Tibial nerve (tissue), 4 donors: ENCODE measurements at regions not wholly inside any gene's neighbourhood (a gene's known extent, or its start where the extent isn't known, plus 50 kb on each side); places are given as distances from the start of the nearest gene placed in this dataset.

Experiments used
- DNase-seq, 2 donors: peaks; one replicate each; pipeline ENCODE4 v3.0.0-alpha.2; 2019; ENCODE audit warnings: low spot score in 2 of 2
- H3K27ac ChIP-seq, 4 donors: fragments of 200-600 bp; sonication (generic) in 3 of 4; one replicate each; pipeline ENCODE4 v1.5.1; 2017 to 2019; ENCODE audit warnings: mild to moderate bottlenecking in 1 of 4
- H3K27me3 ChIP-seq, 2 donors: fragments of 200-600 bp; sonication (generic) in 1 of 2; one replicate each; pipeline versions ENCODE4 v1.5.1 to v1.6.0; 2017 to 2019
- H3K36me3 ChIP-seq, 3 donors: fragments of 200-600 bp; sonication (generic); one replicate each; pipeline ENCODE4 v1.5.1; 2018 to 2019
- H3K4me1 ChIP-seq, 4 donors: fragments of 200-600 bp; sonication (generic) in 3 of 4; one replicate each; pipeline ENCODE4 v1.5.1; 2017 to 2019
- H3K4me3 ChIP-seq, 4 donors: fragments of 200-600 bp; sonication (generic) in 3 of 4; one replicate each; pipeline ENCODE4 v1.5.1; 2017 to 2019; ENCODE audit warnings: mild to moderate bottlenecking in 1 of 4, moderate library complexity in 1 of 4
- H3K9me3 ChIP-seq, 4 donors: fragments of 200-600 bp; sonication (generic) in 3 of 4; one replicate each; pipeline ENCODE4 v1.5.1; 2017 to 2019
- CTCF ChIP-seq, 5 experiments: fragments of 200-600 bp in 3 of 5; fragments of 450-650 bp in 2 of 5; sonication (generic) in 3 of 5; IDR thresholded peaks; one replicate each; pipeline ENCODE4 v1.5.1; 2016 to 2019; ENCODE audit warnings: antibody characterized with exemption in 5 of 5, mild to moderate bottlenecking in 3 of 5, moderate library complexity in 2 of 5
- EP300 ChIP-seq, 2 donors: sonication (generic); formaldehyde crosslinking; IDR thresholded peaks; one replicate each; pipeline ENCODE4 v1.6.1; 2017; ENCODE audit warnings: antibody characterized with exemption in 2 of 2, mild to moderate bottlenecking in 1 of 2
- POLR2A ChIP-seq, 2 donors: fragments of 450-650 bp; IDR thresholded peaks; one replicate each; pipeline ENCODE4 v1.6.1; 2017; ENCODE audit warnings: antibody characterized with exemption in 2 of 2, mild to moderate bottlenecking in 2 of 2, moderate library complexity in 2 of 2
- WGBS, 2 donors: methylation state at CpG; one replicate each; pipeline ENCODE4 v1.1.5; 2018; 5-methylcytosine and 5-hydroxymethylcytosine counted together

GRCh38 chr5:31049461-31049860, 144.0 kb upstream of the CDH6 start:
- WGBS, 2 donors = 68 to 81% methylated on average over 3 of the region's 3 CpGs
- Histone ChIP-seq H3K27me3 (no peaks in the 10 kb centered on the region), H3K4me3 (no peak overlapping the region), H3K36me3 (no peaks in the 10 kb centered on the region), H3K4me1 (peaks cover 0 to 4% (median 0%) of the 10 kb centered on the region in 4 donors), H3K27ac (no peak overlapping the region), H3K9me3 (no peaks in the 10 kb centered on the region)
- DNase-seq = no peak
- no peak for TF ChIP-seq CTCF (IDR thresholded peaks at IDR 0.05)
- no peak for TF ChIP-seq EP300 (IDR thresholded peaks at IDR 0.05)
- no peak for TF ChIP-seq POLR2A (IDR thresholded peaks at IDR 0.05)

- Histone ChIP-seq H3K27ac (no peak overlapping the region), H3K27me3 (no peaks in the 10 kb centered on the region), H3K9me3 (no peaks in the 10 kb centered on the region), H3K4me1 (peaks cover 0 to 4% (median 0%) of the 10 kb centered on the region in 4 donors), H3K4me3 (no peak overlapping the region), H3K36me3 (no peaks in the 10 kb centered on the region)
- no peak for DNase-seq
- 46 to 54% methylated on average over 8 of the region's 8 CpGs for WGBS, 2 donors
- TF ChIP-seq POLR2A (IDR thresholded peaks at IDR 0.05) (no peak), CTCF (IDR thresholded peaks at IDR 0.05) (no peak), EP300 (IDR thresholded peaks at IDR 0.05) (no peak)
Measured at GRCh38 chr5:31048282-31049270, 144.9 kb upstream of the CDH6 start.

GRCh38 chr5:31047621-31048020, 145.9 kb upstream of the CDH6 start:
- Histone ChIP-seq H3K4me1 (peaks cover 0 to 4% (median 0%) of the 10 kb centered on the region in 4 donors), H3K4me3 (no peak overlapping the region), H3K36me3 (no peaks in the 10 kb centered on the region), H3K9me3 (no peaks in the 10 kb centered on the region), H3K27me3 (no peaks in the 10 kb centered on the region), H3K27ac (no peak overlapping the region)
- WGBS, 2 donors = 17 to 35% methylated on average over 2 of the region's 2 CpGs
- no peak for DNase-seq
- TF ChIP-seq EP300 (IDR thresholded peaks at IDR 0.05) (no peak), POLR2A (IDR thresholded peaks at IDR 0.05) (no peak), CTCF (IDR thresholded peaks at IDR 0.05) (no peak)

GRCh38 chr5:31047007-31047406, 146.5 kb upstream of the CDH6 start:
- Histone ChIP-seq H3K4me3 (no peak overlapping the region), H3K4me1 (peaks cover 0 to 4% (median 0%) of the 10 kb centered on the region in 4 donors), H3K27ac (no peak overlapping the region), H3K9me3 (peaks cover 0 to 4% (median 0%) of the 10 kb centered on the region in 4 donors), H3K36me3 (no peaks in the 10 kb centered on the region), H3K27me3 (no peaks in the 10 kb centered on the region)
- no peak for TF ChIP-seq EP300 (IDR thresholded peaks at IDR 0.05)
- no peak for TF ChIP-seq CTCF (IDR thresholded peaks at IDR 0.05)
- TF ChIP-seq POLR2A (IDR thresholded peaks at IDR 0.05) = no peak
- DNase-seq = no peak
- 71% methylated on average over 5 of the region's 5 CpGs for WGBS, 2 donors

GRCh38 chr5:31036411-31036810, 157.1 kb upstream of the CDH6 start:
- H3K27ac ChIP-seq = no peak overlapping the region
- no peaks in the 10 kb centered on the region for H3K36me3 ChIP-seq
- DNase-seq = no peak
- TF ChIP-seq POLR2A (IDR thresholded peaks at IDR 0.05) (no peak), CTCF (IDR thresholded peaks at IDR 0.05) (no peak), EP300 (IDR thresholded peaks at IDR 0.05) (no peak)
- no peaks in the 10 kb centered on the region for H3K27me3 ChIP-seq
- H3K4me1 ChIP-seq = no peaks in the 10 kb centered on the region
- no peak overlapping the region for H3K4me3 ChIP-seq
- 35 to 39% methylated on average over 4 of the region's 4 CpGs for WGBS, 2 donors
- peaks cover 0 to 10% (median 0%) of the 10 kb centered on the region in 4 donors for H3K9me3 ChIP-seq
